K562 (cell line): ENCODE measurements at regions not wholly inside any gene's neighbourhood (a gene's known extent, or its start where the extent isn't known, plus 50 kb on each side); places are given as distances from the start of the nearest gene placed in this dataset.

ENCODE experiments used
- ARHGAP35 ChIP-seq: fragments of 450-650 bp; IDR thresholded peaks from 2 replicates; pipeline ENCODE4 v1.6.1; 2018; ENCODE audit not compliant: partially characterized antibody
- BCOR ChIP-seq: fragments of 450-650 bp; IDR thresholded peaks from 2 replicates; pipeline ENCODE4 v1.6.1; 2016
- CHD4 ChIP-seq: fragments of 200-600 bp; sonication (generic); IDR thresholded peaks from 3 replicates; pipeline ENCODE4 v1.6.1; 2012; ENCODE audit warnings: low read depth, mild to moderate bottlenecking, mixed read lengths, low read length, inconsistent platforms; ENCODE audit not compliant: insufficient read depth, insufficient replicate concordance, poor library complexity, severe bottlenecking
- CTCF ChIP-seq, 3 experiments: IDR thresholded peaks in 2 of 3; conservative IDR thresholded peaks in 1 of 3; 2 replicates each; pipeline ENCODE4 v1.5.1; 2011 to 2012; ENCODE audit warnings: low read length in 3 of 3, mild to moderate bottlenecking in 3 of 3, control low read depth in 2 of 3, improper control_type of control experiment in 1 of 3, inconsistent platforms in 1 of 3, low read depth in 1 of 3, mixed read lengths in 1 of 3, moderate library complexity in 1 of 3; ENCODE audit not compliant: insufficient read depth in 2 of 3
- FOXJ2 ChIP-seq: fragments of 200-800 bp; sonication (Bioruptor generic); IDR thresholded peaks from 2 replicates; pipeline ENCODE4 v1.6.1; 2016; ENCODE audit warnings: missing genetic modification characterization, missing compliant biosample characterization
- HDAC6 ChIP-seq: IDR thresholded peaks from 2 replicates; pipeline ENCODE4 v1.6.1; 2012; ENCODE audit warnings: low read depth, mild to moderate bottlenecking, control low read depth, inconsistent platforms, low read length, moderate library complexity
- HLTF ChIP-seq: fragments of 450-650 bp; IDR thresholded peaks from 2 replicates; pipeline ENCODE4 v1.6.1; 2016
- HMG20B ChIP-seq: fragments of 250-450 bp; sonication (Bioruptor Pico); IDR thresholded peaks from 2 replicates; pipeline ENCODE4 v1.5.0; 2021; ENCODE audit warnings: mild to moderate bottlenecking
- HNRNPK ChIP-seq: fragments of 200-400 bp; formaldehyde crosslinking; IDR thresholded peaks from one replicate; pipeline ENCODE4 v1.6.1; 2018; ENCODE audit warnings: mild to moderate bottlenecking, low read depth, low read length; ENCODE audit not compliant: poor library complexity, severe bottlenecking
- IFI16 ChIP-seq: fragments of 250-450 bp; sonication (Bioruptor Pico); IDR thresholded peaks from 2 replicates; pipeline ENCODE4 v2.1.2; 2022; ENCODE audit warnings: mild to moderate bottlenecking, inconsistent platforms
- MTA2 ChIP-seq: fragments of 450-650 bp; IDR thresholded peaks from 2 replicates; pipeline ENCODE4 v1.6.1; 2016; ENCODE audit warnings: low read depth
- MXI1 ChIP-seq: IDR thresholded peaks from 2 replicates; pipeline ENCODE4 v1.6.1; 2011; ENCODE audit warnings: low read depth, mild to moderate bottlenecking, improper control_type of control experiment, low read length
- NCOA6 ChIP-seq: fragments of 450-650 bp; IDR thresholded peaks from 2 replicates; pipeline ENCODE4 v1.6.1; 2017; ENCODE audit warnings: mild to moderate bottlenecking
- NFE2L1 ChIP-seq: fragments of 450-650 bp; IDR thresholded peaks from 2 replicates; pipeline ENCODE4 v1.6.1; 2016; ENCODE audit warnings: missing genetic modification characterization, low read depth, mild to moderate bottlenecking, missing compliant biosample characterization, moderate library complexity, borderline replicate concordance
- PHF21A ChIP-seq: fragments of 450-650 bp; IDR thresholded peaks from 2 replicates; pipeline ENCODE4 v1.6.1; 2017; ENCODE audit warnings: low read depth, borderline replicate concordance
- RB1 ChIP-seq: fragments of 450-650 bp; IDR thresholded peaks from 2 replicates; pipeline ENCODE4 v1.6.1; 2017; ENCODE audit warnings: low read depth, mild to moderate bottlenecking
- RBM15 ChIP-seq: fragments of 200-400 bp; formaldehyde crosslinking; IDR thresholded peaks from 2 replicates; pipeline ENCODE4 v1.6.1; 2018; ENCODE audit warnings: mild to moderate bottlenecking, low read length, moderate library complexity; ENCODE audit not compliant: insufficient read depth
- RCOR1 ChIP-seq, 2 experiments: IDR thresholded peaks; 2 replicates each; pipeline ENCODE4 v1.6.1; 2012; ENCODE audit warnings: low read depth in 2 of 2, low read length in 2 of 2, borderline replicate concordance in 1 of 2, improper control_type of control experiment in 1 of 2
- STAG1 ChIP-seq: sonication (generic); formaldehyde crosslinking; IDR thresholded peaks from 2 replicates; pipeline ENCODE4 v1.5.0; 2020; ENCODE audit warnings: missing genetic modification reagents, borderline replicate concordance
- TEAD2 ChIP-seq: fragments of 450-650 bp; IDR thresholded peaks from 2 replicates; pipeline ENCODE4 v1.6.1; 2016; ENCODE audit warnings: missing genetic modification characterization, control low read depth, missing compliant biosample characterization
- ZNF253 ChIP-seq: fragments of 250-450 bp; sonication (Bioruptor Pico); conservative IDR thresholded peaks from 2 replicates; pipeline ENCODE4 v1.6.1; 2021; ENCODE audit warnings: mild to moderate bottlenecking
- ZNF316 ChIP-seq: fragments of 450-650 bp; IDR thresholded peaks from 2 replicates; pipeline ENCODE4 v1.6.1; 2016
- TF ChIP-seq, protein P1 (sequence below): fragments of 450-650 bp; IDR thresholded peaks from 2 replicates; pipeline ENCODE4 v1.6.1; 2017; ENCODE audit warnings: mild to moderate bottlenecking, moderate library complexity

DNA sequence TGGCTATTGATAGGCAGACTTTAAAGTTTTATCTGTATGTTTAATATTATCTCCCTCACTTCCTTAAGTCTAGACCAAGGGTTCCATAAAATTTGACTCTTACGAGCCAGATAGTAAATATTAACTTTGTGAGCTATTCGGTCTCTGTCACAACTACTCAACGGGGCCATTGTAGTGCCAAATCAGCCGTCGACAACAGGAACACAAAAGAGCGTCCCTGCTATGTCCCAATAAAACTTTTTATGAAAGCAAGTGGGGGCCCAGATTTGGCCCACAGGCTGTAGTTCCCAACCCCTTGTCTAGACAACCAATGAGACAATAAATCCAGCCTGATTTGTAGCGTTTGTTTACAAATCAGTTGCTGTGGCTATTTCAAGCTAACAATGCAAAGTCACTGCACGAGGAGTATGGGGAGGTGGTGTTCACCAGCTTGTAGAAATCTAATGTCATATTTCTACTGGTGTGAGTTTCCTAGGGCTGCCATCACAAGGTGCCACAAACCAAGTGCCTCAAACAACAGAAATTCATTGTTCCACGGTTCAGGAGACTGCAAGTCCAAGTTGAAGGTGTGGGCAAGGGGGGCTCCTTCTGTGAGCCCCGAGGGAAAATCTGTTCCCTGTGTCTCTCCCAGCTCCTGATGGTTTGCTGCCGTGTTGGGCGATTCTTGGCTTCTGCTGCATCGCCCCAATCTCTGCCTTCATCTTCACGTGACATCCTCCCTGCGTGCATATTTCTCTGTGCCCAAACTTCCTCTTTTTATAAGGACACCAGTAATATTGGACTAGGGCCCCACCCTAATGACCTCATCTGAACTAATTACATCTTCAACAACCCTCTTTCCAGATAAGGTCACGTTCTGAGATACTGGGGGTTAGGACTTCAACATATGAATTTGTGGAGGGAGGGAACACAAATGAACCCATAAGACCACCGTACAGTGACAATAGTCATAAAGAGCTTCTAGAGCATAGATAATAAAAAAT, 356.0 kb upstream of the JARID2 start (continued):
- TF ChIP-seq ZNF253 (no peak), FOXJ2 (tag) (peak; percentile 74), STAG1 (CRISPR knock-in tag) (no peak), RBM15 (no peak), CHD4 (no peak), RB1 (no peak; the same call in 1 of the 2 replicates), MTA2 (no peak), IFI16 (no peak), ARHGAP35 (no peak), NFE2L1 (no peak), NCOA6 (no peak), BCOR (peak; percentile 83), PHF21A (no peak), TEAD2 (tag) (no peak), RCOR1 (IDR thresholded peaks at IDR 0.05; ENCODE audit: borderline replicate concordance in 1 of 2, low read depth in 2 of 2, low read length in 2 of 2) (peak in 1 of 2 experiments; percentile 91; a peak in 3 of 4 replicates), HLTF (no peak), ZNF316 (no peak), HDAC6 (no peak), HMG20B (CRISPR knock-in tag) (no peak), MXI1 (no peak), CTCF (IDR thresholded peaks at IDR 0.05 in 2 of 3, conservative IDR thresholded peaks at IDR 0.05 in 1 of 3; ENCODE audit: insufficient read depth in 2 of 3, low read depth in 1 of 3, low read length in 3 of 3) (no peak), HNRNPK (no peak)
- TF ChIP-seq, protein P1, sequence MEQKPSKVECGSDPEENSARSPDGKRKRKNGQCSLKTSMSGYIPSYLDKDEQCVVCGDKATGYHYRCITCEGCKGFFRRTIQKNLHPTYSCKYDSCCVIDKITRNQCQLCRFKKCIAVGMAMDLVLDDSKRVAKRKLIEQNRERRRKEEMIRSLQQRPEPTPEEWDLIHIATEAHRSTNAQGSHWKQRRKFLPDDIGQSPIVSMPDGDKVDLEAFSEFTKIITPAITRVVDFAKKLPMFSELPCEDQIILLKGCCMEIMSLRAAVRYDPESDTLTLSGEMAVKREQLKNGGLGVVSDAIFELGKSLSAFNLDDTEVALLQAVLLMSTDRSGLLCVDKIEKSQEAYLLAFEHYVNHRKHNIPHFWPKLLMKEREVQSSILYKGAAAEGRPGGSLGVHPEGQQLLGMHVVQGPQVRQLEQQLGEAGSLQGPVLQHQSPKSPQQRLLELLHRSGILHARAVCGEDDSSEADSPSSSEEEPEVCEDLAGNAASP = no peak; the same call in 1 of the 2 replicates
